Uterus (tissue), 3 donors: ENCODE measurements at regions not wholly inside any gene's neighbourhood (a gene's known extent, or its start where the extent isn't known, plus 50 kb on each side); places are given as distances from the start of the nearest gene placed in this dataset.
"Not testable (repeated sequence)": the region's sequence is repeated elsewhere in the genome, so short reads cannot be mapped to it uniquely, and the experiment has no call there.

Source experiments
- DNase-seq, 2 donors: peaks; one replicate each; pipeline ENCODE4 v3.0.0-alpha.2; 2019 to 2020
- H3K27ac ChIP-seq, 2 donors: fragments of 200-600 bp; sonication (generic); 1 replicate in 1 of 2; 2 replicates in 1 of 2; pipeline ENCODE4 v1.5.1; 2016 to 2018
- H3K27me3 ChIP-seq, 2 donors: fragments of 200-600 bp; sonication (generic); one replicate each; pipeline ENCODE4 v1.5.1; 2018 to 2019; ENCODE audit warnings: control low read depth in 1 of 2
- H3K36me3 ChIP-seq, 2 donors: fragments of 200-600 bp; sonication (generic); one replicate each; pipeline ENCODE4 v1.5.1; 2019; ENCODE audit warnings: control low read depth in 1 of 2
- H3K4me1 ChIP-seq, 2 donors: fragments of 200-600 bp; sonication (generic); one replicate each; pipeline ENCODE4 v1.5.1; 2018 to 2019; ENCODE audit warnings: control low read depth in 1 of 2
- H3K4me3 ChIP-seq, 2 donors: fragments of 200-600 bp; sonication (generic); 1 replicate in 1 of 2; 2 replicates in 1 of 2; pipeline ENCODE4 v1.5.1; 2018 to 2019; ENCODE audit warnings: mild to moderate bottlenecking in 1 of 2
- H3K9me3 ChIP-seq, 2 donors: fragments of 200-600 bp; sonication (generic); one replicate each; pipeline ENCODE4 v1.5.1; 2019; ENCODE audit warnings: control low read depth in 1 of 2
- POLR2A ChIP-seq, 2 donors: fragments of 450-650 bp; IDR thresholded peaks; one replicate each; pipeline ENCODE4 v1.6.1; 2016; ENCODE audit warnings: antibody characterized with exemption in 2 of 2, mild to moderate bottlenecking in 1 of 2, moderate library complexity in 1 of 2
- intact Hi-C: fragments of 100-400 bp; cut with DNase I; formaldehyde crosslinking; loops from one replicate; pipeline ENCODE4 v1.15.1; 2023; ENCODE audit warnings: low total_unique reads
- TF ChIP-seq, protein P1 (sequence below), 4 experiments: fragments of 200-600 bp in 2 of 4; fragments of 450-650 bp in 2 of 4; sonication (generic) in 2 of 4; IDR thresholded peaks; one replicate each; pipeline ENCODE4 v1.5.1; 2016 to 2019; ENCODE audit warnings: antibody characterized with exemption in 4 of 4, mild to moderate bottlenecking in 2 of 4, moderate library complexity in 1 of 4
- donor health status: DM: yes; HTN: yes; CAD: no.

DNA sequence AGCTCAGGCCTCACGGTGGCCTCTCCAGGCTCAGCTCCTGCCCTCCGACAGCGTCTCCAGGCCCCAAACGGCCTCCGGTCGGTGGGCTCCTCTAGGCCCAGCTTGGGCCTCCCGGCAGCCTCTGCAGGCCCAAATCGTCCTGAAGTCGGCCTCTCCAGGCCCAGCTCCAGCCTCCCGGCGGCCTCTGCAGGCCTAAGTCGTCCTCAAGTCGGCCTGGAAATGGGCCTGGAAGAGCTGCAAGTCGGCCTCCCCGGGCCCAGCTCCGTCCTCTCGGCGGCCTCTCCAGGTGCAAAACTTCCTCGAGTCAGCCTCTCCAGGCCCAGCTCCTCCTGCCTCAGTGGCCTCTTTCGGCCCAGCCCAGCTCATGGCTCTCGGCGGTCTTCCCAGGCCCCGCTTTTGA is 156.2 kb upstream of the CDK13 start:
- H3K9me3 ChIP-seq, H3K4me3 ChIP-seq, H3K4me1 ChIP-seq, intact Hi-C loops, H3K27ac ChIP-seq, H3K27me3 ChIP-seq, H3K36me3 ChIP-seq, DNase-seq: not testable (repeated sequence)

DNA sequence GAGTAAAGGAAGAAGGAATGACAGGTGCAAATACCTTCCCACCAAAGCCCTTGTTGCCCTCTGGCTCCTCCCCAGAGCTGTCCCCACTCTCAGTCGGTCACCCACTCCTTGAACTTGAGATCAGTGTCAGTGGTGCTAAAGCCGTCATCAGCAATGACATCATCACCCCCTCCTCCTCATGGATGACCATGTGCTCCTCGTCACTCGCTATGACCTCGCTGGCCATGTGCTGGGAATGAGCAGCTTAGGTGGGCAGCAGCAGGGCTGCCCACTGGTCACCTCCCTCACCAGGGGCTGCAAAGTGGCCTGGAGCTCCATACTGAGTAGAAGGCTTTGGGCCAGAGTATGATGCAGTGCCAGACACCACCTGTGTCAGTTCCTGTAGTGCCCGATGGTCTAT is 153.1 kb upstream of the CDK13 start:
- H3K4me3 ChIP-seq, H3K36me3 ChIP-seq, H3K9me3 ChIP-seq, H3K27ac ChIP-seq, intact Hi-C loops, H3K4me1 ChIP-seq, DNase-seq, H3K27me3 ChIP-seq: not testable (repeated sequence)

DNA sequence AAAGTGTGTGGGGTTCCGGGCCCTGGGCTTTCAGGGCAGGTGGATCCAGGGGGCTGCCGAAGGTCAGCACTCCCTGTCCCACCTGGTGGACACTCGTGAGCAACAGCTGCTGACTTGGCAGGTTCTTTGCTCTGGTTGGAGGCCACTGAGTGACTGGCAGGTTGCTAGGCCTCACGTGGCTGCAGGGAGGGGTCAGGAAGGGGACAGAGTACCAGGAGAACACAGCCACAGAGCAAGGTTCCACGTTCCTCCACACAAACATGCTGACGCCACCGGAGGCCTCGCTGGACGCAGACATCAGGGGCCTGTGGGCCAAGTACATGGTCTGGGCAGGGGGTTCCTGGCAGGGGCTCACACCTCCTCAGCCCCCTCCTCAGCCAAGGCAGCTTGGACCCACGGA is 152.0 kb upstream of the CDK13 start:
- H3K9me3 ChIP-seq, H3K27ac ChIP-seq, DNase-seq, intact Hi-C loops, H3K4me1 ChIP-seq, H3K4me3 ChIP-seq, H3K36me3 ChIP-seq, H3K27me3 ChIP-seq: not testable (repeated sequence)

DNA sequence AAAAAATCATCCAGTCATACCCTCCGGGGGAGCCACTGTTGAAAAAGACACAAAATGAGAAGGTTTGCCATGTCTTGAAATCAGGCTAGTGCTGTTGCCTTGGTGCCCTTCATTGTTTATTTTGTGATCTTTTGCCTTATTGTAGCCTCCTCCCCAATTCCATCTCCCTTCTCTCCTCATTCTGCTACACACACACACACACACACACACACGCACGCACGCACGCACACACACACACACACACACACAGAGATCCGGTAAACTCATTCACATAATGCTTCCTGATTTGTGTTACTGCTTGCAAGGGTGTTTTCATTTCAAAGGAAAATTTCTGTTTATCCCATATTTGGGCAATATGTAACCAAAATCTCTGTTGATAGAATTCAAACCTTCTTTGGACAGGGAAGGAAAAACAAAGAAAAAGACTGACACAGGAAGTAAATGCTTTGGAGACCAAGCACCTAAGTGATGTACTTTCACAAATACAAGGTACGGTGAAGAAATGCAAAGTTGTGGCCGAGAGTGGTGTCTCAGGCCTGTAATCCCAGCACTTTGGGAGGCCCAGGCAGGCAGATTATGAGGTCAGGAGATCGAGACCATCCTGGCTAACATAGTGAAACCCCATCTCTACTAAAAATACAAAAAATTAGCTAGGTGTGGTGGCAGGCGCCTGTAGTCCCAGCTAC is 141.1 kb upstream of the CDK13 start:
- Histone ChIP-seq H3K4me3 (no peak overlapping the region), H3K27ac (no peak overlapping the region), H3K9me3 (no peaks in the 10 kb centered on the region), H3K36me3 (no peaks in the 10 kb centered on the region), H3K27me3 (no peaks in the 10 kb centered on the region), H3K4me1 (no peaks in the 10 kb centered on the region)
- TF ChIP-seq, protein P1, sequence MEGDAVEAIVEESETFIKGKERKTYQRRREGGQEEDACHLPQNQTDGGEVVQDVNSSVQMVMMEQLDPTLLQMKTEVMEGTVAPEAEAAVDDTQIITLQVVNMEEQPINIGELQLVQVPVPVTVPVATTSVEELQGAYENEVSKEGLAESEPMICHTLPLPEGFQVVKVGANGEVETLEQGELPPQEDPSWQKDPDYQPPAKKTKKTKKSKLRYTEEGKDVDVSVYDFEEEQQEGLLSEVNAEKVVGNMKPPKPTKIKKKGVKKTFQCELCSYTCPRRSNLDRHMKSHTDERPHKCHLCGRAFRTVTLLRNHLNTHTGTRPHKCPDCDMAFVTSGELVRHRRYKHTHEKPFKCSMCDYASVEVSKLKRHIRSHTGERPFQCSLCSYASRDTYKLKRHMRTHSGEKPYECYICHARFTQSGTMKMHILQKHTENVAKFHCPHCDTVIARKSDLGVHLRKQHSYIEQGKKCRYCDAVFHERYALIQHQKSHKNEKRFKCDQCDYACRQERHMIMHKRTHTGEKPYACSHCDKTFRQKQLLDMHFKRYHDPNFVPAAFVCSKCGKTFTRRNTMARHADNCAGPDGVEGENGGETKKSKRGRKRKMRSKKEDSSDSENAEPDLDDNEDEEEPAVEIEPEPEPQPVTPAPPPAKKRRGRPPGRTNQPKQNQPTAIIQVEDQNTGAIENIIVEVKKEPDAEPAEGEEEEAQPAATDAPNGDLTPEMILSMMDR (IDR thresholded peaks at IDR 0.05), result no peak
- no peak for TF ChIP-seq POLR2A (IDR thresholded peaks at IDR 0.05)
- intact Hi-C loops, result no loop called here
- no peak for DNase-seq

DNA sequence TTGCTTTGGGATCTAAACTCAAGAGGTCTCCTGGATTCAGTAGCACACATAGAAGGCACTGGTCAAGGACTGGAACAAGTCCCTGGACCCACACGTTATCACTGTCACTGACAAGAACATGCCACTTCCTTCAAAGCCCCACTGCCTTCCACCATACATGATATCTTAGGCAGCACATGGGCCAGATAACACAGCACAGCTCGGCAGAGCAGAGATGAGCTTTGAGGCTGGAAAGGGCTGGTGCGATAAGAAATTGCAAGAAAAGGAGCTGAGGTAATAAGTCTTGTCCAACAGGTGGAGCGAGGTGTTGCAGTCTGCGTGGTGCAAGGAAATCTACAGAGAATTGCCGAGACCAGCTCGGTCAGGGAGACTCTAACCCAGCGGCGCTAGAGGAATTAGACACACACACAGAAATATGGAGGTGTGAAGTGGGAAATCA is 139.8 kb upstream of the CDK13 start:
- no peak overlapping the region for H3K27ac ChIP-seq
- H3K9me3 ChIP-seq, result no peaks in the 10 kb centered on the region
- no peaks in the 10 kb centered on the region for H3K36me3 ChIP-seq
- TF ChIP-seq, protein P1 (IDR thresholded peaks at IDR 0.05), result no peak
- no peak for TF ChIP-seq POLR2A (IDR thresholded peaks at IDR 0.05)
- H3K4me1 ChIP-seq, result no peaks in the 10 kb centered on the region
- no peaks in the 10 kb centered on the region for H3K27me3 ChIP-seq
- H3K4me3 ChIP-seq, result no peak overlapping the region
- intact Hi-C loops, result no loop called here
- DNase-seq, result no peak

DNA sequence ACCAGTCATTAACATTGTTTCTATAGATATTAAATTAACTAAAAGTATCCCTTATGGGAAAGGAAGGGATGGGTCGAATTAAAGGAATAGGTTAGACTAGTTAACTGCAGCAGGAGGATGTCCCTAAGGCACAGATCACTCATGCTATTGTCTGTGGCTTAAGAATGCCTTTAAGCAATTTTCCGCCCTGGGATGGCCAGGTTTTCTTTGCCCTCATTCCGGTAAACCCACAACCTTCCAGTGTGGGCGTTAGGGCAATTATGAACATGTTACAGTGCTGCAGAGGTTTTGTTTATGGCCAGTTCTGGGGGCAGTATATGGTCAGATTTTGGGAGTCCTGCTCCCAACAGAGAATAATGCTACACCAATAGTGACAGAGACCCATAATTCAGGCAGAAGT is 139.3 kb upstream of the CDK13 start:
- DNase-seq, result no peak
- H3K27me3 ChIP-seq, result no peaks in the 10 kb centered on the region
- intact Hi-C loops, result no loop called here
- no peak overlapping the region for H3K4me3 ChIP-seq
- H3K36me3 ChIP-seq, result no peaks in the 10 kb centered on the region
- no peak overlapping the region for H3K27ac ChIP-seq
- no peaks in the 10 kb centered on the region for H3K4me1 ChIP-seq
- no peaks in the 10 kb centered on the region for H3K9me3 ChIP-seq
- TF ChIP-seq, protein P1 (IDR thresholded peaks at IDR 0.05), result no peak
- no peak for TF ChIP-seq POLR2A (IDR thresholded peaks at IDR 0.05)

DNA sequence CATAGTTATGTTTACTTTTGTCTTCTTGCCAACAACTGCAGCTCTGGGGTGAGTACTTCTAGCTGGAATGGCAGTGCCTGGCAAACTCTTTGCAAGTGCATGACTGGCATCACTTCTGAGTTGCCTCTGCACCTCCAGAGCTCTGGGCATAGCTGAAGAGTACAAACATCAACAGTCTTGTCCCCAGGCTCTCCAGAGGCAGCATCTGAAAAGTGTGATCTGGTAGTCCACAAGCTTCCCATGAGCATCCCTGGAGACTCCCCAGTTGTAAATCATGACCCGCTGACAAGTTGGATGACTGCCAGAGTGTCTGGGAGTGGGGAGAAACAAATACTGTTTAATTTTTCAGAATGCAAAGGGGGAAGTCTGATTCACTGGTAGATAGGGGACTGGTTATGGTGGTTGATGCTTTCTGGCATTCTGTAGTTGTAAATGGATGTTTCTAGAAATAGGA is 138.9 kb upstream of the CDK13 start:
- no peak for TF ChIP-seq POLR2A (IDR thresholded peaks at IDR 0.05)
- TF ChIP-seq, protein P1 (IDR thresholded peaks at IDR 0.05), result no peak
- no peak overlapping the region for H3K27ac ChIP-seq
- H3K36me3 ChIP-seq, result no peaks in the 10 kb centered on the region
- intact Hi-C loops, result no loop called here
- H3K4me1 ChIP-seq, result no peaks in the 10 kb centered on the region
- H3K9me3 ChIP-seq, result no peaks in the 10 kb centered on the region
- no peak for DNase-seq
- H3K27me3 ChIP-seq, result no peaks in the 10 kb centered on the region
- H3K4me3 ChIP-seq, result no peak overlapping the region
